ENCODE measurements at regions not wholly inside any gene's neighbourhood (a gene's known extent, or its start where the extent isn't known, plus 50 kb on each side); places are given as distances from the start of the nearest gene placed in this dataset.

DNA sequence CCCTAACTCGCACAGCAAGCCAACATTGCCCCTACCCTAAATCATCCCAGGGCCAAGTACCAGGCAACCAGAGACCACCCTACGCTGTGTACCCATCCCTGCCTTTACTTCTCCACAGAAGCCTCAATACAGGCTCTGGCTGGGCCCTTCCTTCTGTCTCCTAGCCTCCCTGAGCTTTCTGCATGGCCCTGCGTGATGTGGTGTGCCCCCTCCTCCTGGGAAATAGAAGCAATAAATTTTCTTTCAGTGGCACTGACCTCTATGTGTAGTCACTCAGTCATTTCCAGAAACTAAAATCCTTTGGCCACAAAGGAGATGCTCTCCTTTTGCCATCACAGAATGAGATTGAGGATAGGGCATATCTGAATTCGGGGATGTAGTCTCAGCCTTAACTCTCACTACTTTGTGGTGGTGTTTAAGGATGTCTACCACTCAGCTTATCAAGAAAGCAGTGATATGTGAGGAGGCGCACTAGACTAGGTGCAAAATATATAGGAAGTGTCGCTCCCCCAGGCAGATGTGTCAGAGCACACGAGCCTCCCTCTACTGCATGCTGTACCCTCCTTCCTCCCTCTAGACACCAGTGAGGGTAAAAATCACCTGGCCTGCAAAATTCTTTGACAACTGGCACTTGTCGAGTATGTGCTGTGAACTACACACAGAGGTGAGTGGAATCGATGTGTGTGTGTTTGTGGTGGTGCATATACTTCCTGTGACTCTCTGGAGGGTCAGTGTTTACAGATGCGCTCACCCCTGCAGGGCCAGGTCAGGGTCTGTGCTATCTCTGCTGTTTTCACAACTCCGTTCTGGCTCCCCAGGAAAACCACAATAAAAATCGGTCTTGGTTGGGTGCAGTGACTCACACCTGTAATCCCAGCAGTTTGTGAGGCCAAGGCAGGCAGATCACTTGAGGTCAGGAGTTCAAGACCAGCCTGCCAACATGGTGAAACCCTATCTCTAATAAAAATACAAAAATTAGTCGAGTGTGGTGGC lies 825.9 kb upstream of the IGFBP3 start:
- H3K27ac ChIP-seq (ENCODE audit: low read depth, low read length) = no peak overlapping the region
- 76 to 82% (median 76%) methylated on average over 13 of the region's 13 CpGs for WGBS, 3 donors

- WGBS, 3 donors = 71 to 76% (median 75%) methylated on average over 3 of the region's 3 CpGs
- H3K27ac ChIP-seq (ENCODE audit: low read depth, low read length) = no peak overlapping the region
These were observed 824.6 kb upstream of the IGFBP3 start for GRCh38 chr7:46745707-46746090.

DNA sequence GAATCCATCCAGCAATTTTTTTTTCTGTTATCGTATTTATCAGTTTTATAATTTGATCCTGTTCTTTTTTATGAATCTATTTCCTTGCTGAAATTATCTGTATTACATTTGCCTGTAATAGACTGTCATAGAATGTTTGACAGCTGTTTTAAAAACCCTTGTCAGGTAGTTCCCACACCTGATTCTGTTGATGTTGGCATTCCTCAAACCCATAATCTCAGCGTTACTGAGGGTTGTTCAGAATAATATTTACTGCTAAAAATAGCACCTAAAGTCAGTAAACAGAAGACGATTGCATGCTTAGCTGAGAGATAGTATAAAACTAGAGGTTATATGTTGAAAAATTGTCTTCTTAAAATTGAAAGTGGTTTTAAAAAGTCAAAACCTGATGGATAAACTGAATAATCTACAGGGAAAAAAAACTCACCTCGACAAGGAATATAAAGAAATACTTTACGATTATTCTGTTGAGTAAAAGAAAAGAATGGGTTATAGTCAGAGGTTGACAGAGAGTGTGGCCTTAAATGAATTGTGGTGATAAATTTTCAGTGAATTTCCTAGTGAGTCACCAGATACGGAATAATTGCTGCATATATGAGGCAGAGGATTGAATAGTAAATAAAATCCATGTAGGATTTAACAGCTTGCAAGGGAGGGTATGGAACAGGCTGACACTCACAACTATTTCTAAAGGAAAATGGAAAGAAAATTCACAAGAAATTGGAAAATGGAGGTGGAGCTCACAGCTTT lies 824.1 kb upstream of the IGFBP3 start:
- 47 to 83% (median 82%) methylated on average over 6 of the region's 6 CpGs for WGBS, 3 donors
- H3K27ac ChIP-seq (ENCODE audit: low read depth, low read length) = no peak overlapping the region

GRCh38 chr7:46742601-46743000 lies 821.5 kb upstream of the IGFBP3 start:
- no peak overlapping the region for H3K27ac ChIP-seq (ENCODE audit: low read depth, low read length)
- 72 to 89% (median 79%) methylated on average over 6 of the region's 6 CpGs for WGBS, 3 donors

DNA sequence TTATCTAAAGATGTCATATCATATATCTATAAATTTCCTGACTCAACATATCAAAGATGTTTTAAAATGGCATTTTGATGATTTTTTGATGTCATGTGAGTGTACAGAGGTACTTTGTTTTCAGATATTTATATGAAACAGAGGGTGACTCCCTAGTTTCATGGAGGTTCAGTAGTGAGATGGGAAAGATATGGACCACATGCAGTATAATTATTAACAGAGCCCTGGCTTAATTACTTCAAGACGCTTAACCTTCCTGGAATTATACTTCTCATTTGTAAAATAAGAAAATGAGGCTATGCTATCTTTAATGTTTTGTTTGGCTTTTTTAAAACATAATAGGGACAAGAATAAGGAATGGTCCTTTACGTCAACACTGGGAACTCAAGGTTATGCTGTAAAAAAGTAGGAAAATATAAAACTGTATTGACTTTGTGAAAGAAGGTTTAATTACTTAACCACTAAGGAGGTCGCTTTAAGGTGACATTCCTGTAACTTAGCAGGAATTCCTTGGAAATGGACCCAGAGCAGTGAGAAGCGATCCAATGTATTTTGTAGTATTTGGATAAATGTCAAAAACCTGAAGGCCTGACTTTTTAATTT lies 821.0 kb upstream of the IGFBP3 start:
- no peak overlapping the region for H3K27ac ChIP-seq (ENCODE audit: low read depth, low read length)
- WGBS, 3 donors = 57 to 85% (median 76%) methylated on average over 4 of the region's 4 CpGs

GRCh38 chr7:46741181-46741580 lies 820.1 kb upstream of the IGFBP3 start:
- WGBS, 3 donors = 83 to 96% (median 93%) methylated on average over 9 of the region's 9 CpGs
- H3K27ac ChIP-seq (ENCODE audit: low read depth, low read length) = no peak overlapping the region

DNA sequence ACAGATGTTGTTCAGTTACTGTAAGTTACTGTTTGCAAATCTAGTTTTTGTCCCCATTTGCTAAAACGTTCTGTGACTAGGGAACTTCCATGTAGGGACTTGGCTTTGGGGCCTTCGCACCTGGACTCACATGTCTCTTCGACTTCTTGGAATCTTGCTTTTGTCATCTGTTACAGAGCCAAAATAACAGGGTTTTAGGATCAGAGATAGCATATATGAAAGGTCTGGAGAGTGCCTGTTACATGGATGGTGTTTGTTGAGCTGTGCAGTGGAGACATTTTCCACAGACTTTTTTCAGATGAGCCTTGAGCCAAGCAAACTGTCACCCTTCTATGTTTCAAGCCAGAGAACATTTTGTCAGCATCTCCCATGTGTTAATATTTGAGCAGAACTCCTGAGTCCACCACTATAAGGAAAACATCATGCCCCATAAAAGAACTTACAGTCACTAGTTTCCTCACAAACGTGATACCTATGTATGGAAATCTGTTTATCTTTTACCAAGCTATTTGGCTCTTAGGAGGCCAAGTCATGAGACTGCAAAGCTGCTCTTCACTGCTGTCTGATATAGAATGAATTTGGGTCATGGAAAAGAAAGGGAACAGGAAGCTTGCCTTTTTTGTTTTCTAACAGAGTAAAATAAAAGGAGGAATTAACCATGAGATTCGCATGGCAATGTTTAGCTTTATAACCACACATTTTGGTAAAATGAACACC lies 818.6 kb upstream of the IGFBP3 start:
- 75 to 76% (median 76%) methylated on average over 5 of the region's 5 CpGs for WGBS, 3 donors
- H3K27ac ChIP-seq (ENCODE audit: low read depth, low read length) = no peak overlapping the region

DNA sequence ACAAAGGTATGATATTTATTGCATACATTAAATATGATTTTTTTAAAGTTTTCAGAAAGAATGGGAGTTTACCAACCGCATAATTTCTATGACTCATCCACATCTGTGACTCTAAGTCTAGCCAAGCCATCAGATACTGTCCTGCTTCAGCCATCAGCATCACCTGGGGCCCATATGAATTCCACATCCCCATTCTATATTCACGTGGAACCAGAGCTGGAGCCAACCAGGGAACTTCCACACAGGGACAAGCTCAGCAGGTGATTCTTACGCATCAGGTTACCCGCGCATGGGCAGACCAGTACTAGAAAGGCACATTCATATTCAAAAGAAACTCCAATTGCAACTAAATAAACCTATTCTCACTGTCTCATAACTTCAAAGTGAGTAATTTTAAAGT lies 817.7 kb upstream of the IGFBP3 start:
- no peak overlapping the region for H3K27ac ChIP-seq (ENCODE audit: low read depth, low read length)
- WGBS, 3 donors = 92% methylated on average over 5 of the region's 5 CpGs

DNA sequence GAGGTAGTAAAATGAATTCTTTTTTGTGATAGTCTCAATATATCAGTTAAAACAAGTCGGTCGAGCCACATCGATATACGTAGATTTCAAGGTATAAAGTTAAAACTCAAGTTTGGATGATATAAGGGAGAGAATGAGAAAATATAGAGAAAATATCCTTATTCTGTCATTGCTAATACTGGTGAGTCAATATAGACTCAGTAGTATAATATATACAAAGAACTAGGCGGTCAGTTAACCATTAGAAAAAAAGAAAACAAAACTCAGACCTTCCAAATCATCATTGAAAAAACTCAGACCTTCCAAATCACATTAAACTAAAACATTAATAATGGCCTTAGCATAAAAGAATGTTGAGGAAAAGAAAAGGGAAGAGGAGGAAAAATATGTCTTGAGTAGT lies 817.1 kb upstream of the IGFBP3 start:
- H3K27ac ChIP-seq (ENCODE audit: low read depth, low read length) = no peak overlapping the region
- WGBS, 3 donors = 96 to 97% (median 96%) methylated on average over 5 of the region's 5 CpGs

GRCh38 chr7:46725838-46726237 lies 804.8 kb upstream of the IGFBP3 start:
- no peak overlapping the region for H3K27ac ChIP-seq (ENCODE audit: low read depth, low read length)

- WGBS, 3 donors = 83 to 87% (median 86%) methylated on average over 2 of the region's 2 CpGs
- H3K27ac ChIP-seq (ENCODE audit: low read depth, low read length) = no peak overlapping the region
These were observed 804.1 kb upstream of the IGFBP3 start for GRCh38 chr7:46725136-46725535.

DNA sequence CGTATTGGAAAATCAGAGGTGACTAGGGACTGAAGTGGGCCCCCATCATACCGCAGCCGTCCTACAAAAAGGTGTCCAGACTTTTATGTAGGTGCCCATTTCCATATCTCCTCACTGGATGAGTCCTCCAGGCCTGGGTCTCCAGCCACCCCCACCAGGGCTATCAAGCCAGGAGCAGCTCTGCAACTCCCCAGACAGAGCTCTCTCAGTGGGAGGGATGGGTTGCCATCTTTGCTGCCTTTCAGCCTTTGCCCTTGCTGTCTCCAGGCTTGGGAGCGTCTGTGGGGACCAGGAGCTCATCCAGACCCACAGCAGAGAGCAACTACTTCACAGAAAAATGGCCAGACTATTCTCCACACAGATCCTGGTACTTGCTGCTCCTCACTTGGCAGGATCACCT lies 802.7 kb upstream of the IGFBP3 start:
- H3K27ac ChIP-seq (ENCODE audit: low read depth, low read length) = no peak overlapping the region
- WGBS, 3 donors = 95 to 97% (median 96%) methylated on average over 4 of the region's 4 CpGs

- WGBS, 3 donors = 75 to 79% (median 79%) methylated on average over 7 of the region's 7 CpGs
These were observed 801.9 kb upstream of the IGFBP3 start for GRCh38 chr7:46723003-46723402.

GRCh38 chr7:46720761-46721160 lies 799.7 kb upstream of the IGFBP3 start:
- no peak overlapping the region for H3K27ac ChIP-seq (ENCODE audit: low read depth, low read length)
- 65 to 88% (median 68%) methylated on average over 2 of the region's 2 CpGs for WGBS, 3 donors

More at GRCh38 chr7:46723003-46723402, 801.9 kb upstream of the IGFBP3 start:
- H3K27ac ChIP-seq (ENCODE audit: low read depth, low read length) = no peak overlapping the region

DNA sequence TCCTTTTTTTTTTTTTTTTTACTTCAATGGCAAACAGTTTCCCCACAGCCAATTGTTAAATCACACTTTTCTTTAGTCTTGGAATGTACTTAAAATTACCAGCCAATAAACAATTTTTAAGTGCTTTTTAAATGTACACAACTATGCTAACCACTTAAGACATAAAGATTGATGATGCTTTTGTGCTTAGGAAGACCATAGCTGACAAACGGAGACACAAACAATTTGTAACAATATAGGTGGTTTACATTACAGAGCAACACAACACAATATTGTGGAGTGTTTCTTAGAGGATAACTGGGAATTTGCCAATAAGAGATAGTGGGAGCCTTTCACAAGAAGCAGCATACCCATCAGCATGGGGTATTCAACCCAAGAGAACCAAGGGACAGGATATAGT lies 798.5 kb upstream of the IGFBP3 start:
- H3K27ac ChIP-seq (ENCODE audit: low read depth, low read length) = no peak overlapping the region

GRCh38 chr7:46716926-46717325 lies 795.9 kb upstream of the IGFBP3 start:
- no peak overlapping the region for H3K27ac ChIP-seq (ENCODE audit: low read depth, low read length)
- WGBS, 3 donors = 58 to 80% (median 68%) methylated on average over 1 of the region's 1 CpG

More for the DNA sequence above, 798.5 kb upstream of the IGFBP3 start:
- 89 to 96% (median 93%) methylated on average over 1 of the region's 1 CpG for WGBS, 3 donors

DNA sequence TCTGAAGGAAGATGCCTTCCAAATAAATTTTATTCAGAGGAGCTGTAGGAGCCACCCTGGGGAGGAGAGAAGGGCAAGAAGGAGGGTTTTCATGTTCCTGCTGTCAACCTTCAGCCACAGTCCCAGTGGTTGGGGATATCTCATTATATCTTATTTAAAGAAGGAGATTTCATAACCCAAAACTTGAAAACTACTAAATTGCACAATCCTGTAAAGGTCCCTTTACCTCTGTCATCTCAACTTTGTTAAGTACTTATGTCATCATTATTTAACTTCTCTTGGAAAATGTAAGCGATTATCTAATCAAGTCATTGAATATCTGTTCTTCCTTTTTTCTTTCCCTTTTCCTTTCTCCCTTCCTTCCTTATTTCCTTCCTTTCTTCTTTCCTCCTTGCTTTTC lies 794.5 kb upstream of the IGFBP3 start:
- WGBS, 3 donors = 93 to 97% (median 94%) methylated on average over 1 of the region's 1 CpG

GRCh38 chr7:46714904-46715303 lies 793.8 kb upstream of the IGFBP3 start:
- H3K27ac ChIP-seq (ENCODE audit: low read depth, low read length) = no peak overlapping the region

More for the DNA sequence above, 794.5 kb upstream of the IGFBP3 start:
- no peak overlapping the region for H3K27ac ChIP-seq (ENCODE audit: low read depth, low read length)

Data from adipose tissue (tissue), 3 donors.